ENCODE measurements at regions not wholly inside any gene's neighbourhood (a gene's known extent, or its start where the extent isn't known, plus 50 kb on each side); places are given as distances from the start of the nearest gene placed in this dataset.
"Not testable (repeated sequence)": the region's sequence is repeated elsewhere in the genome, so short reads cannot be mapped to it uniquely, and the experiment has no call there.

GRCh38 chr18:59993560-59993959 is 93.8 kb downstream of the PMAIP1 start:
- no peak for DNase-seq (ENCODE audit: extremely low read depth in 1 of 11, low read depth in 9 of 11, low spot score in 4 of 11)

- DNase-seq (ENCODE audit: extremely low read depth in 1 of 11, low read depth in 9 of 11, low spot score in 4 of 11) = no peak
These were observed 90.5 kb downstream of the PMAIP1 start for GRCh38 chr18:59990121-59990823.

- DNase-seq (ENCODE audit: extremely low read depth in 1 of 11, low read depth in 9 of 11, low spot score in 4 of 11) = peak in 6 of 11 donors; percentile 27 to 39 (median 30)
These were observed 88.4 kb downstream of the PMAIP1 start for GRCh38 chr18:59988098-59988706.

- no peak for DNase-seq (ENCODE audit: extremely low read depth in 1 of 11, low read depth in 9 of 11, low spot score in 4 of 11)
These were observed 87.3 kb downstream of the PMAIP1 start for GRCh38 chr18:59987102-59987501.

- no peak for DNase-seq (ENCODE audit: extremely low read depth in 1 of 11, low read depth in 9 of 11, low spot score in 4 of 11)
These were observed 86.3 kb downstream of the PMAIP1 start for GRCh38 chr18:59986139-59986538.

GRCh38 chr18:59985289-59985688 is 85.5 kb downstream of the PMAIP1 start:
- DNase-seq (ENCODE audit: extremely low read depth in 1 of 11, low read depth in 9 of 11, low spot score in 4 of 11) = no peak

- no peak for DNase-seq (ENCODE audit: extremely low read depth in 1 of 11, low read depth in 9 of 11, low spot score in 4 of 11)
These were observed 83.7 kb downstream of the PMAIP1 start for GRCh38 chr18:59983506-59983905.

- DNase-seq (ENCODE audit: extremely low read depth in 1 of 11, low read depth in 9 of 11, low spot score in 4 of 11) = no peak
These were observed 80.4 kb downstream of the PMAIP1 start for GRCh38 chr18:59980188-59980637.

GRCh38 chr18:59971871-59972428 is 72.2 kb downstream of the PMAIP1 start:
- DNase-seq (ENCODE audit: extremely low read depth in 1 of 11, low read depth in 9 of 11, low spot score in 4 of 11) = no peak

- not testable (repeated sequence) for DNase-seq (ENCODE audit: extremely low read depth in 1 of 11, low read depth in 9 of 11, low spot score in 4 of 11)
These were observed 71.3 kb downstream of the PMAIP1 start for GRCh38 chr18:59971144-59971543.

- DNase-seq (ENCODE audit: extremely low read depth in 1 of 11, low read depth in 9 of 11, low spot score in 4 of 11) = not testable (repeated sequence)
These were observed 69.8 kb downstream of the PMAIP1 start for GRCh38 chr18:59969477-59970028.

GRCh38 chr18:59968583-59968982 is 68.8 kb downstream of the PMAIP1 start:
- no peak for DNase-seq (ENCODE audit: extremely low read depth in 1 of 11, low read depth in 9 of 11, low spot score in 4 of 11)

GRCh38 chr18:59967878-59968277 is 68.1 kb downstream of the PMAIP1 start:
- no peak for DNase-seq (ENCODE audit: extremely low read depth in 1 of 11, low read depth in 9 of 11, low spot score in 4 of 11)

GRCh38 chr18:59966913-59967312 is 67.1 kb downstream of the PMAIP1 start:
- DNase-seq (ENCODE audit: extremely low read depth in 1 of 11, low read depth in 9 of 11, low spot score in 4 of 11) = no peak

GRCh38 chr18:59963229-59963628 is 63.4 kb downstream of the PMAIP1 start:
- DNase-seq (ENCODE audit: extremely low read depth in 1 of 11, low read depth in 9 of 11, low spot score in 4 of 11) = no peak

- no peak for DNase-seq (ENCODE audit: extremely low read depth in 1 of 11, low read depth in 9 of 11, low spot score in 4 of 11)
These were observed 61.3 kb downstream of the PMAIP1 start for GRCh38 chr18:59961070-59961469.

- DNase-seq (ENCODE audit: extremely low read depth in 1 of 11, low read depth in 9 of 11, low spot score in 4 of 11) = no peak
These were observed 60.5 kb downstream of the PMAIP1 start for GRCh38 chr18:59960272-59960671.

- no peak for DNase-seq (ENCODE audit: extremely low read depth in 1 of 11, low read depth in 9 of 11, low spot score in 4 of 11)
These were observed 59.8 kb downstream of the PMAIP1 start for GRCh38 chr18:59959606-59960005.

- DNase-seq (ENCODE audit: extremely low read depth in 1 of 11, low read depth in 9 of 11, low spot score in 4 of 11) = no peak
These were observed 59.3 kb downstream of the PMAIP1 start for GRCh38 chr18:59959073-59959472.

- DNase-seq (ENCODE audit: extremely low read depth in 1 of 11, low read depth in 9 of 11, low spot score in 4 of 11) = peak in 7 of 11 donors; percentile 17 to 45 (median 28)
These were observed 58.2 kb downstream of the PMAIP1 start for GRCh38 chr18:59957957-59958356.

All from renal cortex interstitium (tissue), 11 donors.